MM.1S (cell line): ENCODE measurements at regions not wholly inside any gene's neighbourhood (a gene's known extent, or its start where the extent isn't known, plus 50 kb on each side); places are given as distances from the start of the nearest gene placed in this dataset.

Experiments used
- DNase-seq: peaks from one replicate; pipeline ENCODE4 v3.0.0-alpha.2; 2015
- H2AFZ ChIP-seq: fragments of 300-600 bp; sonication (generic); 2 replicates; pipeline ENCODE4 v1.6.0; 2016; ENCODE audit warnings: antibody characterized with exemption, low read length
- H3F3A ChIP-seq: fragments of 300-600 bp; sonication (generic); 2 replicates; pipeline ENCODE4 v1.6.1; 2016; ENCODE audit warnings: mild to moderate bottlenecking, antibody characterized with exemption, low read length, moderate library complexity, mixed read lengths; ENCODE audit not compliant: insufficient read depth
- H3K27ac ChIP-seq: fragments of 300-600 bp; sonication (generic); 2 replicates; pipeline ENCODE4 v1.5.1; 2016; ENCODE audit warnings: mild to moderate bottlenecking, low read length
- H3K27me3 ChIP-seq: fragments of 300-600 bp; sonication (generic); replicated peaks from 2 replicates; pipeline ENCODE4 v1.6.0; 2016; ENCODE audit warnings: low read length; ENCODE audit not compliant: insufficient read depth
- H3K36me3 ChIP-seq: fragments of 300-600 bp; sonication (generic); replicated peaks from 2 replicates; pipeline ENCODE4 v1.6.1; 2016; ENCODE audit warnings: mild to moderate bottlenecking, low read length, mixed read lengths; ENCODE audit not compliant: insufficient read depth
- H3K4me1 ChIP-seq: fragments of 300-600 bp; sonication (generic); 2 replicates; pipeline ENCODE4 v1.6.1; 2016; ENCODE audit warnings: low read length, mixed read lengths
- H3K4me2 ChIP-seq: fragments of 300-600 bp; sonication (generic); 2 replicates; pipeline ENCODE4 v1.6.0; 2016; ENCODE audit warnings: low read depth, low read length
- H3K4me3 ChIP-seq: fragments of 300-600 bp; sonication (generic); 2 replicates; pipeline ENCODE4 v1.5.1; 2016; ENCODE audit warnings: low read length, mixed read lengths
- H3K79me2 ChIP-seq: fragments of 300-600 bp; sonication (generic); 2 replicates; pipeline ENCODE4 v1.6.1; 2016; ENCODE audit warnings: mixed run types, low read length, mixed read lengths
- H3K9ac ChIP-seq: fragments of 300-600 bp; sonication (generic); 2 replicates; pipeline ENCODE4 v1.6.1; 2016; ENCODE audit warnings: low read length, mixed read lengths
- H3K9me2 ChIP-seq: fragments of 300-600 bp; sonication (generic); replicated peaks from 2 replicates; pipeline ENCODE4 v1.6.1; 2016; ENCODE audit warnings: mild to moderate bottlenecking, low read length, mixed read lengths; ENCODE audit not compliant: insufficient read depth
- H3K9me3 ChIP-seq: fragments of 300-600 bp; sonication (generic); replicated peaks from 2 replicates; pipeline ENCODE4 v1.6.1; 2016; ENCODE audit warnings: mild to moderate bottlenecking, low read length, mixed read lengths; ENCODE audit not compliant: insufficient read depth
- H4K20me1 ChIP-seq: fragments of 300-600 bp; sonication (generic); 2 replicates; pipeline ENCODE4 v1.6.1; 2016; ENCODE audit warnings: mild to moderate bottlenecking, low read length, moderate library complexity, mixed read lengths; ENCODE audit not compliant: insufficient read depth
- CTCF ChIP-seq: fragments of 300-600 bp; sonication (generic); IDR thresholded peaks from 2 replicates; pipeline ENCODE4 v1.5.1; 2016; ENCODE audit warnings: antibody characterized with exemption, low read length, mixed read lengths
- EZH2 ChIP-seq: fragments of 300-600 bp; sonication (generic); optimal IDR thresholded peaks from 2 replicates; pipeline ENCODE3; 2017; ENCODE audit warnings: low read depth, mild to moderate bottlenecking, antibody characterized with exemption, low read length, mixed read lengths
- EZH2phosphoT487 ChIP-seq: fragments of 300-600 bp; sonication (generic); IDR thresholded peaks from 2 replicates; pipeline ENCODE4 v1.6.1; 2018; ENCODE audit warnings: antibody characterized with exemption, low read length

GRCh38 chr5:125708583-125708982 lies 714.6 kb upstream of the GRAMD2B start:
- TF ChIP-seq EZH2 (no peak), CTCF (no peak), EZH2phosphoT487 (no peak)

GRCh38 chr5:125710745-125711144 lies 712.5 kb upstream of the GRAMD2B start:
- Histone ChIP-seq H3K9me2 (no peaks in the 10 kb centered on the region), H3K27me3 (no peaks in the 10 kb centered on the region), H3K4me2 (no peak overlapping the region), H3K79me2 (no peaks in the 10 kb centered on the region), H3K27ac (no peak overlapping the region), H3K9me3 (no peaks in the 10 kb centered on the region), H4K20me1 (no peaks in the 10 kb centered on the region), H3K4me1 (no peaks in the 10 kb centered on the region), H3K36me3 (no peaks in the 10 kb centered on the region), H2AFZ (no peak overlapping the region), H3K4me3 (no peak overlapping the region), H3K9ac (no peak overlapping the region), H3F3A (no peaks in the 10 kb centered on the region)
- DNase-seq = no peak
- TF ChIP-seq EZH2 (no peak), CTCF (no peak), EZH2phosphoT487 (no peak)

More at GRCh38 chr5:125708583-125708982, 714.6 kb upstream of the GRAMD2B start:
- Histone ChIP-seq H3K9ac (no peak overlapping the region), H3K9me2 (no peaks in the 10 kb centered on the region), H3K27me3 (no peaks in the 10 kb centered on the region), H3K79me2 (no peaks in the 10 kb centered on the region), H3K9me3 (no peaks in the 10 kb centered on the region), H3K27ac (no peak overlapping the region), H2AFZ (no peak overlapping the region), H3K36me3 (no peaks in the 10 kb centered on the region), H3K4me2 (no peak overlapping the region), H4K20me1 (no peaks in the 10 kb centered on the region), H3K4me3 (no peak overlapping the region), H3K4me1 (no peaks in the 10 kb centered on the region), H3F3A (no peaks in the 10 kb centered on the region)
- DNase-seq = no peak

- Histone ChIP-seq H3K4me3 (no peak overlapping the region), H3K27ac (no peak overlapping the region), H3K4me1 (no peaks in the 10 kb centered on the region), H3K36me3 (no peaks in the 10 kb centered on the region), H3K9me2 (no peaks in the 10 kb centered on the region), H3K27me3 (no peaks in the 10 kb centered on the region), H2AFZ (no peak overlapping the region), H3F3A (no peaks in the 10 kb centered on the region), H3K9ac (no peak overlapping the region), H4K20me1 (no peaks in the 10 kb centered on the region), H3K79me2 (no peaks in the 10 kb centered on the region), H3K4me2 (no peak overlapping the region), H3K9me3 (no peaks in the 10 kb centered on the region)
- TF ChIP-seq CTCF = no peak
- no peak for TF ChIP-seq EZH2
- no peak for TF ChIP-seq EZH2phosphoT487
- no peak for DNase-seq
Measured at GRCh38 chr5:125712397-125712796, 710.8 kb upstream of the GRAMD2B start.
